ENCODE measurements at regions not wholly inside any gene's neighbourhood (a gene's known extent, or its start where the extent isn't known, plus 50 kb on each side); places are given as distances from the start of the nearest gene placed in this dataset.

GRCh38 chr16:87008664-87009063 lies 308.5 kb downstream of the C16orf95 start:
- H3K27me3 ChIP-seq (ENCODE audit: low read depth) = no peaks in the 10 kb centered on the region
- H3K36me3 ChIP-seq = no peaks in the 10 kb centered on the region
- H3K4me1 ChIP-seq = no peaks in the 10 kb centered on the region
- no peaks in the 10 kb centered on the region for H3K9me3 ChIP-seq
- ATAC-seq = no peak
- intact Hi-C loops (cut with DNase I) = no loop called here
- no peak overlapping the region for H3K27ac ChIP-seq
- no peak for TF ChIP-seq CTCF (IDR thresholded peaks at IDR 0.05)
- H3K4me3 ChIP-seq = no peak overlapping the region
- no peak for DNase-seq

- no peak for TF ChIP-seq CTCF (IDR thresholded peaks at IDR 0.05)
- DNase-seq (no peak), ATAC-seq (no peak)
- Histone ChIP-seq H3K36me3 (no peaks in the 10 kb centered on the region), H3K4me1 (no peaks in the 10 kb centered on the region), H3K4me3 (no peak overlapping the region), H3K9me3 (no peaks in the 10 kb centered on the region), H3K27ac (no peak overlapping the region), H3K27me3 (ENCODE audit: low read depth) (peaks cover 29% of the 10 kb centered on the region)
- intact Hi-C loops (cut with DNase I) = no loop called here
Measured at GRCh38 chr16:87012954-87013938, 303.9 kb downstream of the C16orf95 start.

GRCh38 chr16:87014112-87014511 lies 303.1 kb downstream of the C16orf95 start:
- Histone ChIP-seq H3K4me1 (no peaks in the 10 kb centered on the region), H3K36me3 (no peaks in the 10 kb centered on the region), H3K27ac (no peak overlapping the region), H3K27me3 (ENCODE audit: low read depth) (peaks cover 32% of the 10 kb centered on the region), H3K9me3 (no peaks in the 10 kb centered on the region), H3K4me3 (no peak overlapping the region)
- no peak for TF ChIP-seq CTCF (IDR thresholded peaks at IDR 0.05)
- intact Hi-C loops (cut with DNase I) = no loop called here
- DNase-seq (no peak), ATAC-seq (no peak)

GRCh38 chr16:87015021-87015420 lies 302.2 kb downstream of the C16orf95 start:
- H3K36me3 ChIP-seq = no peaks in the 10 kb centered on the region
- H3K27me3 ChIP-seq (ENCODE audit: low read depth) = peaks cover 32% of the 10 kb centered on the region
- H3K27ac ChIP-seq = no peak overlapping the region
- no peaks in the 10 kb centered on the region for H3K4me1 ChIP-seq
- H3K4me3 ChIP-seq = no peak overlapping the region
- H3K9me3 ChIP-seq = no peaks in the 10 kb centered on the region
- no peak for DNase-seq
- no peak for ATAC-seq
- no peak for TF ChIP-seq CTCF (IDR thresholded peaks at IDR 0.05)
- intact Hi-C loops (cut with DNase I) = no loop called here

GRCh38 chr16:87016046-87017035 lies 300.9 kb downstream of the C16orf95 start:
- Histone ChIP-seq H3K4me3 (no peak overlapping the region), H3K27me3 (ENCODE audit: low read depth) (peaks cover 36% of the 10 kb centered on the region), H3K27ac (no peak overlapping the region), H3K9me3 (no peaks in the 10 kb centered on the region), H3K36me3 (no peaks in the 10 kb centered on the region), H3K4me1 (no peaks in the 10 kb centered on the region)
- ATAC-seq (no peak), DNase-seq (no peak)
- TF ChIP-seq CTCF (IDR thresholded peaks at IDR 0.05) = no peak
- intact Hi-C loops (cut with DNase I) = no loop called here
